PC-9 (cell line): ENCODE measurements at regions not wholly inside any gene's neighbourhood (a gene's known extent, or its start where the extent isn't known, plus 50 kb on each side); places are given as distances from the start of the nearest gene placed in this dataset.

Experiments
- BruUV-seq: library from RNA; stranded (reverse); fragments of 400-500 nt; replicated peaks from 2 replicates; lab custom pipeline; 2021; lab: Mats Ljungman, UMichigan
- CTCF ChIA-PET: fragments of 300-600 bp; sonication (Branson Sonifier 250); formaldehyde crosslinking; loops from one replicate; lab custom pipeline; 2022; ENCODE audit warnings: antibody characterized with exemption; lab: Charles Lee
- POLR2A ChIA-PET: fragments of 300-600 bp; sonication (Branson Sonifier 250); formaldehyde crosslinking; loops from one replicate; lab custom pipeline; 2022; ENCODE audit warnings: antibody characterized with exemption; ENCODE audit not compliant: unreplicated experiment; lab: Charles Lee
- DNase-seq, 2 experiments: peaks; one replicate each; pipeline versions ENCODE4 v3.0.0 to v3.0.0-alpha.2; 2015 to 2022; ENCODE audit warnings: mixed read lengths in 1 of 2
- H2AFZ ChIP-seq: fragments of 200-600 bp; sonication (generic); 2 replicates; pipeline ENCODE4 v1.8.1; 2017; ENCODE audit warnings: antibody characterized with exemption
- H3F3A ChIP-seq: fragments of 200-600 bp; sonication (generic); 2 replicates; pipeline ENCODE4 v1.8.1; 2017; ENCODE audit warnings: antibody characterized with exemption, mild to moderate bottlenecking, low read depth; ENCODE audit not compliant: insufficient read depth
- H3K27ac ChIP-seq: fragments of 200-600 bp; sonication (generic); 2 replicates; pipeline ENCODE4 v1.6.1; 2016; ENCODE audit warnings: mixed run types
- H3K27me3 ChIP-seq: fragments of 200-600 bp; sonication (generic); 2 replicates; pipeline ENCODE4 v1.6.1; 2016; ENCODE audit warnings: low read depth, mixed run types; ENCODE audit not compliant: insufficient read depth
- H3K36me3 ChIP-seq: fragments of 200-600 bp; sonication (generic); 2 replicates; pipeline ENCODE4 v1.6.1; 2016; ENCODE audit warnings: low read depth, mixed run types
- H3K4me1 ChIP-seq: fragments of 200-600 bp; sonication (generic); replicated peaks from 2 replicates; pipeline ENCODE4 v1.6.1; 2016; ENCODE audit warnings: mixed run types; ENCODE audit not compliant: insufficient read depth
- H3K4me2 ChIP-seq: fragments of 200-600 bp; sonication (generic); 2 replicates; pipeline ENCODE4 v1.6.1; 2017; ENCODE audit warnings: mixed run types
- H3K4me3 ChIP-seq: fragments of 200-600 bp; sonication (generic); 2 replicates; pipeline ENCODE4 v1.6.1; 2016; ENCODE audit warnings: mixed run types
- H3K79me2 ChIP-seq: fragments of 200-600 bp; sonication (generic); 2 replicates; pipeline ENCODE4 v1.6.1; 2017; ENCODE audit warnings: low read depth, mixed run types
- H3K9me2 ChIP-seq: fragments of 200-600 bp; sonication (generic); 2 replicates; pipeline ENCODE4 v1.8.1; 2017; ENCODE audit warnings: mild to moderate bottlenecking; ENCODE audit not compliant: insufficient read depth
- H3K9me3 ChIP-seq: fragments of 200-600 bp; sonication (generic); 2 replicates; pipeline ENCODE4 v1.8.1; 2016; ENCODE audit warnings: low read depth; ENCODE audit not compliant: insufficient read depth
- H4K20me1 ChIP-seq: fragments of 200-600 bp; sonication (generic); 2 replicates; pipeline ENCODE4 v1.8.1; 2017; ENCODE audit not compliant: insufficient read depth
- CTCF ChIP-seq: fragments of 200-600 bp; sonication (generic); conservative IDR thresholded peaks from 2 replicates; pipeline ENCODE4 v1.6.1; 2017; ENCODE audit warnings: mixed run types, antibody characterized with exemption, mild to moderate bottlenecking, moderate library complexity
- EZH2 ChIP-seq: fragments of 200-600 bp; sonication (generic); IDR thresholded peaks from 2 replicates; pipeline ENCODE4 v1.8.0; 2017; ENCODE audit warnings: antibody characterized with exemption, low read depth
- intact Hi-C: fragments of 100-400 bp; cut with micrococcal nuclease; formaldehyde crosslinking; loops from one replicate; pipeline ENCODE4 v1.10.0; 2022; ENCODE audit not compliant: unreplicated experiment

GRCh38 chr21:16395285-16395684, 665.5 kb downstream of the USP25 start:
- no TSS peak for BruUV-seq
- Histone ChIP-seq H3K9me3 (no peaks in the 10 kb centered on the region), H4K20me1 (no peaks in the 10 kb centered on the region), H3K27me3 (no peaks in the 10 kb centered on the region), H3K27ac (no peak overlapping the region), H3K4me2 (no peak overlapping the region), H3K36me3 (no peaks in the 10 kb centered on the region), H3K4me3 (no peak overlapping the region), H3F3A (no peaks in the 10 kb centered on the region), H3K4me1 (no peaks in the 10 kb centered on the region), H2AFZ (no peak overlapping the region), H3K9me2 (no peaks in the 10 kb centered on the region), H3K79me2 (no peaks in the 10 kb centered on the region)
- ChIA-PET CTCF (no interaction called here), POLR2A (no interaction called here)
- intact Hi-C loops, result no loop called here
- no peak for DNase-seq
- TF ChIP-seq CTCF, result no peak
- TF ChIP-seq EZH2, result no peak

GRCh38 chr21:16402752-16403151, 673.0 kb downstream of the USP25 start:
- no peaks in the 10 kb centered on the region for H3F3A ChIP-seq
- no peaks in the 10 kb centered on the region for H3K9me3 ChIP-seq
- H4K20me1 ChIP-seq, result no peaks in the 10 kb centered on the region
- ChIA-PET POLR2A (no interaction called here), CTCF (no interaction called here)
- no peak overlapping the region for H3K4me2 ChIP-seq
- no TSS peak for BruUV-seq
- no peak overlapping the region for H2AFZ ChIP-seq
- H3K4me3 ChIP-seq, result no peak overlapping the region
- DNase-seq, result no peak
- intact Hi-C loops, result no loop called here
- no peaks in the 10 kb centered on the region for H3K79me2 ChIP-seq
- no peak overlapping the region for H3K27ac ChIP-seq
- H3K4me1 ChIP-seq, result no peaks in the 10 kb centered on the region
- H3K36me3 ChIP-seq, result no peaks in the 10 kb centered on the region
- TF ChIP-seq EZH2 (no peak), CTCF (no peak)
- H3K9me2 ChIP-seq, result no peaks in the 10 kb centered on the region
- H3K27me3 ChIP-seq, result no peaks in the 10 kb centered on the region

DNA sequence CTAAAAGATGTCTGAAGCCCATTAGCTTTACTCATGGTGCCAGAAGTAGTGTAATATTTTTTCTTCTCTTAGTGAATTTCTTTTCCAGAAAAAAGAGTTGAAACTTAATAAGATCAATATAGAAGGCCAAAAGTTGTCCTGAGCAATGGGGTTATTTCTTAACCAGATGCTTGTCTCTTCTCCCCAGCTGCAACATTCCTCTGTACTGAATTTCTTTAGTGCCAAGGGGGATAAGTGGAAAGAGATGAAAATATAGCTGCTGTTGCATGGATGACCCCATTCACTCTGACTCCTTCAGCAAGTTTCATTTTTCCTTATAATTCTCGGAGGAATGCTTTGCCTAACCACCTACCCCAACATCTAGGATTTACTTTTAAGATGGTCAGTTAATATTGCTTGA, 675.0 kb downstream of the USP25 start:
- Histone ChIP-seq H3K27me3 (no peaks in the 10 kb centered on the region), H3K4me2 (no peak overlapping the region), H3K4me3 (no peak overlapping the region), H3K79me2 (no peaks in the 10 kb centered on the region), H3K27ac (no peak overlapping the region), H3F3A (no peaks in the 10 kb centered on the region), H3K36me3 (no peaks in the 10 kb centered on the region), H4K20me1 (no peaks in the 10 kb centered on the region), H3K4me1 (no peaks in the 10 kb centered on the region), H3K9me3 (no peaks in the 10 kb centered on the region), H3K9me2 (no peaks in the 10 kb centered on the region), H2AFZ (no peak overlapping the region)
- DNase-seq, result no peak
- ChIA-PET POLR2A (interaction anchor here (0.6 kb wide), 1 partner anchor 1667 kb away, joined by 5 read pairs; no protein-coding TSS in a partner anchor), CTCF (no interaction called here)
- no TSS peak for BruUV-seq
- TF ChIP-seq EZH2 (no peak), CTCF (no peak)
- intact Hi-C loops, result no loop called here
